GM12872 (cell line): ENCODE measurements at regions not wholly inside any gene's neighbourhood (a gene's known extent, or its start where the extent isn't known, plus 50 kb on each side); places are given as distances from the start of the nearest gene placed in this dataset.

ENCODE experiments used
- CTCF ChIP-seq: IDR thresholded peaks from 3 replicates; pipeline ENCODE4 v1.5.1; 2011; ENCODE audit warnings: low read depth, mild to moderate bottlenecking, low read length, moderate library complexity; ENCODE audit not compliant: insufficient read depth

DNA sequence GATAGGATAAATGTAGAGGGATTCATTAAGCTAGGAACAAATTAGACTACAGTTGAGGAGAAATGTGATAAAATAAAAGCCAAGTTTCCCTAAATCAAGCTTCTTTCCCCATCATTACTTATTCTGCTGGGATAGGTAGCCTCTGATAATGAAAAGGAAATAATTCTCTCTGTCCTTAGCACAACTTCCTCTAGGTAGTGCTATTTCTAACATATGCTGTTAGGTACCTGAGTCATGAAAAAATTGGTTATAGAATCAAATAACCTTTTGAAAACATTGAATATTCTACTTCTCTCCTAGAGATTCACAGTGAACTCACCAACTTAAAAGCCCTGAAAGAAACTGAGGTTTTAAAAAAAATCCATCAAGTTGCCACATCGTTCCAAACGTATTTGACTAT is 1793.1 kb downstream of the EFNA5 start:
- TF ChIP-seq CTCF = no peak

GRCh38 chr5:105874316-105874715 is 1796.4 kb downstream of the EFNA5 start:
- TF ChIP-seq CTCF = no peak

DNA sequence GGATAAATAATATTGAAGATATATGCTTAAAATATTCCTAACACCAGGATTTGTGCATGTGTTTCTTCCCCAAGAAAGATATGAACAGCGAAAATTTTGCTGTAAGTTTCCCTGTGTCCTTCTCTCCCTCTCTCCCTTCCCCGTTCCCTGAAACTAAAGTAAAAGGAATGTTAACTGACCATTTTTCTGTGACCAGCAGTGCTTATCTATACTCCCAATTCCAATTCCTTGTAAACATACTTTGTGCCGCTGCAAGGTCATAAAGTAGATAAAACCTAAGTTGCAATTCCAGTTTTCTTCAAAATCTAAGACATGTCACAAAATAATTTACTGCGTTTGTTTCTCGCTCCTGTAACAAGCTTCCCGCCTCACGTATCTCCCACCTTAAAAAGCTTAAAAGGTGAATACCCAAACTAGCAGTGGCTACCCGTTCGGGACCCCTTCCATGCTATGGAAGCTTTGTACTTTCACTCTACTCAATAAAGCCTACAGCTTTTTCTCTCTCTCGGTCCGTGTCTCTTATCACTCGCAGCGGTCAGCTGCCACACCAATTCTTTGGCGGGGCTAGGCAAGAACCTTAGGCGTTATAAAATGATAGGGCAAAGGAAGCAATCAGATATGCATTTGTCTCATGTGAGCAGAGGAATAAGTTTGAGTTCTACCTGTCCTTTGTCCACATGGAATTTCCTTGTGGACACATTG is 1798.0 kb downstream of the EFNA5 start:
- TF ChIP-seq CTCF = no peak

DNA sequence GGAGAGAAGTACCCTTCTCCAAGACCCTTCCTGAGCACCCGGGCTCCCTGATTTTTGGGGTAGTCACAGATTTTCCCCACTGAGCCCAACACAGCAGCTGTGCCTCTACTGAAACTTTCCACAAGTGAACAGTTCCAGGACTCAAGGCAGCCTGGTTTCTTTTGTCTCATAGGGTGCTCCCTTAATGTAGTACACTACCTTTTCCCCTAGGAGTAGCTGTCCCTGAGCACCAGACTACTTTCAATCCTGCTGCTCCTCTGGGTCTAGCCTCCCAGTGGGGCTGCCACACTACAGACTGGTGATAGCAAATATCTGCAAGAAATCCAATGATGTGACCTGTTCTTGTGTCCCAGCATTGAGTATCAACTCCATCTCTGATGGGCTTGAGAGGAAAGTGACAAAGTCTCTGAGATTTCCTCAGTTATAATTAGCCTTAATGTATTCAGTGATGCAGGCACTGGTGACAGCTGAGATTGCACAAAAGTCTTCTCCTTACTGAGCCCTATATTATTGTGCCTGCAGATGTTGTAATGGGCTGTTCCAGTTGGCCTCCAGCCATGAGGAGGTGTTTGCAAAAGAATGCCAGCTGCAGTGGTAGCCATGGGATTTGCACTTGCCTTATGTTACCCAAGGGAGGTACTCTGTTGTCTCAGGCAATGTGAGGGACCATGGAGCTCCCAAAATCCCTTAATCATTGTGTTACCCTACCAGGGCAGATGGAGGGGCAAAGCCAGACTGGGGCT is 1802.5 kb downstream of the EFNA5 start:
- no peak for TF ChIP-seq CTCF

- no peak for TF ChIP-seq CTCF
These were observed 1804.9 kb downstream of the EFNA5 start for GRCh38 chr5:105865834-105866233.

- TF ChIP-seq CTCF = no peak
These were observed 1821.0 kb downstream of the EFNA5 start for GRCh38 chr5:105849701-105850100.

GRCh38 chr5:105840800-105841199 is 1829.9 kb downstream of the EFNA5 start:
- no peak for TF ChIP-seq CTCF
